ENCODE measurements at regions not wholly inside any gene's neighbourhood (a gene's known extent, or its start where the extent isn't known, plus 50 kb on each side); places are given as distances from the start of the nearest gene placed in this dataset.
"Not testable (repeated sequence)": the region's sequence is repeated elsewhere in the genome, so short reads cannot be mapped to it uniquely, and the experiment has no call there.

DNA sequence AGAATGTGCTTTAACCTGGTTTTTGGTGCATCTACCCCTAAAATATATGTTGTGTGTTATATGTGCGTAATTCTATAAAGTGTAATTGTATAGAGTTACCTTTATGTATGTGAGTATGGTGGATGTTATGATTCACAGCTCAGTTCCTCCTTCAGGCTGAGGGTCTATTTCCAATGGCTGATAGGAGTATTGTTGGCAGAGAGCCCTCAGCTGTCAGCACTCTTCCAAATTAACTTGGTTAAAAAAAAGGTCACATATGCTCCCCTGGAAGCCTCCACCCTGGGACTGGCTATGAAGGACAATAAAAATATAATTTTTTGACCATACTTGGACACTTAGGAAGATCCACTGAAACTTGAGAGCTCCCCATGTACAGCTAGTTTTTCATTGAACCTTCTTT lies 250.4 kb upstream of the CDH12 start:
- DNase-seq (ENCODE audit: low read depth in 2 of 3, low spot score in 1 of 3): no peak

DNA sequence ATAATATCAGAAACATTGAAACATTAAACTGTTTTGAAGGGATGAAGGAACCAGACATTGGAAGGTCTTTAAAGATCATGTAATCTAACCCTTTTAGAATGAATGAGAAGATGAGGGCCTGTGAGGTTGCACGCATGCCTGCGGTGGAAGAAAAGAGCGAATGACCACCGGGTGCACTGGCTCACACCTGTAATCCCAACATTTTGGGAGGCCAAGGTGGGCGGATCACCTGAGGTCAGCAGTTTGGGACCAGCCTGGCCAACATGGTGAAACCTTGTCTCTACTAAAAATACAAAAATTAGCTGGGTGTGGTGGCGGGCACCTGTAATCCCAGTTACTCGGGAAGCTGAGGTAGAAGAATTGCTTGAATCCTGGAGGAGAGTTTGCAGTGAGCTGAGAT lies 242.3 kb upstream of the CDH12 start:
- not testable (repeated sequence) for DNase-seq (ENCODE audit: low read depth in 2 of 3, low spot score in 1 of 3)

DNA sequence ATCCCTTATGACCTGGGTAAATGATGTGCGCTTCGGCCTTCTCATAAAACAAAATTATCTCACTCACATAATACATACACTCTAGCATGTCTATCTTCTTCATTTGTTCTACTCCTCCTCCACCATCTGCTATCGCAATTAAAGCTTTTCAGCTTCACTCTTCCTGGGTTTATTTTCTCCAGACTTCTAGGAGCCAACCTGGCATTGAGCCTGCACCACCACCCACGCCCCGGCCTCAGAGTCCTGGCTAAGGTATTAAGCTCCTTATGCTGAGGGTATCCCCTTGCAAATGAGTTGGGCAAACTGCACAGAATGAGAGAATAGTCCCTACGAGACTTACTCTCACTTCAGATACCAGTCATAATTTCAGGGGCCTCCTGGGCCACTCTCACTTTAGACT lies 236.1 kb upstream of the CDH12 start:
- no peak for DNase-seq (ENCODE audit: low read depth in 2 of 3, low spot score in 1 of 3)

DNA sequence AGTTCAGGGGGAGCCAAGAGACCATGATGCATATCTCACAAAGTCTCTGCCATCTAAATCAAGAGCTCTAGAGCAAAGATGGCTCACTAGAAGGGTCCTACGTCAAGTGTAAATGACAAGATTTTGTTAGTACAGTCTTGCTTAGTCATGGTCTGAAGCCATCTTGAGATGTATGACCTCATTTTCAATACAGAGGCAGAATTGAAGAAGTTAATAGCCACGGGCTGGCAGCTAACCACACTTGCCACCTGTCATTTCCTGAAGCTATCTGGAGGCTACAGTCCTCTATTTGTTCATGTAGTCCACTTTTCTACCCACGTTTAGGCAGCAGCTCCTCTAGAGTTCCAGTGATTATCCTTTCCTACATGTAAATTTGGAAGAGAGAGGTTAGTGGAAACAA lies 231.7 kb upstream of the CDH12 start:
- DNase-seq (ENCODE audit: low read depth in 2 of 3, low spot score in 1 of 3): no peak

DNA sequence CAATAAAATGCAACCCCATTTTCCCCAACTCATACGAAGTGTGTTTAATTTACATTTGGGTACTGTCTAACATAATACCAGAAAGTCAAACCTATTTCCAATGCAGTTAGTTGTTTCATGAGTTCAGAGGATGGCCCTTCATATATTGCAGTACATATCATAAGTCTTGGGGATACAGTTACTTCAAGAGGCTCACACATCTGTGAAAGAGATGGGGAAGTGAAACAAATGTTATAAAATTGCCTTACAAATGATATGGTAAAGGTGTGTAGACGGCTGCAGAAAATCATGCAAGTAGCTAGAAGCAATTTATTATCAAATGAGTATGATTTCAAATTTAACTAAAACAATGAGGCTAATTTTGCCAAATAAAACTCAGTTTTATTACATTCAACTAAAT lies 219.0 kb upstream of the CDH12 start:
- DNase-seq (ENCODE audit: low read depth in 2 of 3, low spot score in 1 of 3): no peak

DNA sequence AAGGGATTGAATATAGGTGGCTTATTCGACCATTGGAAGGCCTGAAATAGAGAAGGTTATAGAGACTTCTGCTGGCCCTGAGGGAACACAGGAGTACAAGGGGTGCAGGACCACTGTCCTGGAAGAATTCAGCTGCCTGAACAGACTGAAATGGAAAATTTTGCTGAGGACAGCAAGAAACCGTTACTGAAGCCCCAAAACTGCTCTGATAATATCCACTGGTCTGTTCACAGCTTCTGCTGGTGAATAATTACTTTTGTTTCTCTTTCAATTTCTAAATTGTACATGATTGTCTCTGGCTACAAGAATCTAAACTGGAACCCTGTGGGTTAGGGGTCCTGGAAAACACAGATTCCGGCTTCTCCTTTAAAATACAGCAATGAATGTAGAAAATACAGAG lies 218.5 kb upstream of the CDH12 start:
- no peak for DNase-seq (ENCODE audit: low read depth in 2 of 3, low spot score in 1 of 3)

DNA sequence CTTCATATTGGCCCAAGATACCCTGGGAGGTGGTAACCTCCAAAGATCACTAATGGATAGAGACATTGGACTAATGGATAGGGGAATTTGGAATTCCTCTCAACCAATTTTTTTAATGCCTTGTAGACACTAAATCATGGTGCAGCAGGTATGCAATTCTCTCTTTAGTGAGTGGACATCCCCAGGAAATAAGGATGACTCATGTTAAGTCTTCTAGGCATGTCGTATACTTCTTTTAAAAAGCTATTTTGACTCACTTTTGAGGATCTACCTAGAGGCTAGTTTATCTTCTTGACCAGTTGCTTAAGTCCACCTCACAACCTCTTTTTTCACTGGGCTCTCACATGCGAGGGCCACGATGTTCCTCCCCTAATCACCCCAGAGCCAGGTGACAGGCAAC lies 211.6 kb upstream of the CDH12 start:
- DNase-seq (ENCODE audit: low read depth in 2 of 3, low spot score in 1 of 3): no peak

DNA sequence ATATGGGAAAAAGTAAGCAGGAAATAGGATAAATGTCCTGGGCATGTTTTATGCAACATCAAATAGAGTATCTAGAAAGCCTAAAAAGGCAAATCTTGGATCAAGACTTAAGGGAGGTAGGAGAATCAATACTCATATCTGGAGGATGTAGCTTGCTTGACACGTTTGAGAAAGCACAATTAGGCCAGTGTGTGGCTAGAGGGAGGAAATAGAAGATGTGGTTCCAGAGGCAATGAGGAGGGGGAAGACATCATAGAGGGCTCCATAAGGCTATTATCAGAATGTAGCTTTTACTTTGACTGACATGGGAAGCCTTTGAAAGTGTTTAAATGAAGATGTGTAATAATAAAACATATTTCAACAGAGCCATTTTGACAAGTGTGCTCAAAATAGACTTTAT lies 200.7 kb upstream of the CDH12 start:
- no peak for DNase-seq (ENCODE audit: low read depth in 2 of 3, low spot score in 1 of 3)

DNA sequence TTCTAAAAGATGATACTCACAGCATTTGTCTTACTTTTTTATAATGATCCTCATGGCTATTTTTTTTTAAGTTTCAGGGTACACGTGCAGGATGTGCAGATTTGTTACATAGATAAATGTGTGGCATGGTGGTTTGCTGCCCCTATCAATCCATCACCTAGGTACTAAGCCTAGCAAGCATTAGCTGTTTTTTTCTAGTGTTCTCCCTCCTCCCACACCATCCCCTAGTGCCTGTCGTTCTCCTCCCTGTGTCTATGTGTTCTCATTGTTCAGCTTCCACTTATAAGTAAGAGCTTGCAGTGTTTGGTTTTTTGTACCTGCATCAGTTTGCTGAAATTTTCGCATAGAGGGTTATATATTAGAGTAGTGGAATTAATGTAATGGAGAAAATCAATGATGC lies 189.1 kb upstream of the CDH12 start:
- DNase-seq (ENCODE audit: low read depth in 2 of 3, low spot score in 1 of 3): no peak

DNA sequence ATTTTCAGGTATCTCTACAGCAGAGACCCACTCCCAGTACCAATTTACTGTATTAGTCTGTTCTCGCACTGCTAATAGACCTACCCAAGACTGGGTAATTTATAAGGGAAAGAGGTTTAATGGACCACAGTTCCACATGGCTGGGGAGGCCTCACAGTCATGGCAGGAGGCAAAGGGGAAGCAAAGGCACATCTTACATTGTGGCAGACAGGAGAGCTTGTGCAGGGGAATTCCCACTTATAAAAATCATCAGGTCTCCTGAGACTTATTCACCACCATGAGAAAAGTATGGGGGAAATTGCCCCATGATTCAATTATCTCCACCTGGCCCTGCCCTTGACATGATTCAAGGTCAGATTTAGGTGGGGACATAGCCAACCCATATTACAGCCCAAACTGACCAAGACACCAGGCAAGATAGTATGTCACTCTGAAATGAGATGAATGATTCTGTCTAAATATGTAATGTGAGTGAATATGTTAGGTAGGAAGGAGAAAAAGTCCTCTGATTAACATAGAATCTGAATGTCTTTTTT lies 182.5 kb upstream of the CDH12 start:
- DNase-seq (ENCODE audit: low read depth in 2 of 3, low spot score in 1 of 3): no peak

DNA sequence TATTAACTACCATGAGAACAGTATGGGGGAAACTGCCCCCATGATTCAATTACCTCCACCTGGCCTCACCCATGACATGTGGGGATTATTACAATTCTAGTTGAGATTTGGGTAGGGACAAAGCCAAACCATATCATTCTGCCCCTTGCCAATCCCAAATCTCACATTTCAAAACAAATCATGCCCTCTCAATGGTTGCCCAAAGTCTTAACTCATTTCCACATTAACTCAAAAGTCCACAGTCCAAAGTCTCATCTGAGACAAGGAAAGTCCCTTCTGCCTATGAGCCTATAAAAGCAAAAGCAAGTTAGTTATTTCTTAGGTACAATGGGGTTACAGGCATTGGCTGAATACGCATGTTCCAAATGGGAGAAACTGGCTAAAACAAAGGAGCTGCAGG lies 180.7 kb upstream of the CDH12 start:
- no peak for DNase-seq (ENCODE audit: low read depth in 2 of 3, low spot score in 1 of 3)

DNA sequence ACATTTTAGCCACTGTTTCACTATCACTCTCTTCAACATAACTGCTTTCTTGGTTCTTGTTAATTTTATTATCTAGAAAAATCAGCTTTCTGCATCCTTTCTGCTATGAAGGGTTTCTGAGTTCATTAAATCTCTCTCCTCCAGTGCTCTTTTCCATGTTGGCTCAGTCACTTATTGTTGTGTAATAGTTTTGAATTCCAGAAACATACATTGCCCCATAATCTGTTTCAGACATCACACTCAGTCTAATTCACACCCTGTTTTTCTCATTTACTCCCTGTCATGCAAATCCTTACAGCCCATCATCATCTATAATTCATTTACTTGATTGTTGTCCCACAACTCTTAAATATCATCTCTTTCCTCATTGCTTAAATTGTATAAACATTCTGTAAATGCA lies 176.1 kb upstream of the CDH12 start:
- DNase-seq (ENCODE audit: low read depth in 2 of 3, low spot score in 1 of 3): no peak

DNA sequence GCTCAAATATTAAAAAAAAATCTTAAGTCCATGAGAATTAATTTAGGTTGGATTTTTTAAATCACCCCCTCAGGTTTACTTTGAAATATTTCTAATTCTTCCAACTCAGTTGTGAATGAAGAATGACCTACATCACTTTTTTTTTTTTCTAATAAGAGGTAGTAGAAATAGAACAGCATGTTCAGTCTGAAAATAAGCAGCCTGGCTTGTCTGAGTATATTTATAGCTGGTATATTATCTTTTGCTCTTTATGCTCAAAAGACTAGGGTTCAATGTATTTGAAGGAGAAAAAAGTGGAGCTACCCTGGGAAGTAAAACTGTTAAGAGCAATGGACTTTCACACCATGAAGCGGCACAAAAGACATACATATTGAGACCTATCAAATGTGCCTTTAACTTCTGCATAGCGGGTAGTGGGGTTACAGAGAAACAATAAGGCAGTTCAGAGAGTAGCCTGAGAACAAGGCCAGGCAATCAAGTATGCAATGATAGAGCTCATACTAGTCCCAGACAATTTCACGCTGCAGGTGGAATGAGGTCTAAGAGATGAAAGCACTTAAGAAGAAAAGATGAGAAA lies 175.4 kb upstream of the CDH12 start:
- no peak for DNase-seq (ENCODE audit: low read depth in 2 of 3, low spot score in 1 of 3)

DNA sequence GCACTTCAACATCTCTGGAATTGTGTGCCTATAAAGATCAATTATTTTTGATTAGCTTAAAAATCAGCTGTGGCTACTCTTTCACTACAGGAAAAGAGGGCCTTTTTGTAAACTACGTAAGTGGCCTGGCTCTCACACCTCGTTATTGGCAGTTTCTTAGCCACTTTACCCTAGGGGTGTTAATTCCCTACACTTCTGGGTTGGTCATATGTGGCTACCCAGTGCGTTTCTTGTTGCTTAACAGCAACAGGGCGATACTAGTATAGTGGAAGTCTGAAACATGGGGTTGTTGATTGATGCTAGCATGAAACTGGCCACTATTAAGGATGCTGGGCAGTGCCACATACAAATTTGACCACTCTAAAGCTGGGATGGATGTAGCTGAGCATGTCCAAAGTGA lies 174.7 kb upstream of the CDH12 start:
- no peak for DNase-seq (ENCODE audit: low read depth in 2 of 3, low spot score in 1 of 3)

DNA sequence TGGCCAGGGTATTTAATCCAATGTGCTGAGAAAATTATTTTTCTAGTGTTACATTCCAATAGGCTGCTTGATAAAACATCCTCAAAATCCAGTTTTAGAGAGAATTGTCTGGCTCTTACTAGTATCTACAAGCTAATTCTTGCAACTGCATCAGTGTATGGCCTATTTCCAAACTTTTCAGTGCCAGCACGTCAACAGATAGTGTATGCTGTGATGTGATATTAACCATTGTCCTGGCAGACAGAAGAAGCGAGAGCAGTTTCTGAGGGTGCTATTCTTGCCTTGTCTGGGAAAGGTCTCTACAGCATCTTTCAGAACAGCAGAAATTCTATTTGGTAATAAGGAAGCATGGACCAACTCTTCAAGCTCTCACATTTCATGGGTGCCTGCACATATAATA lies 174.2 kb upstream of the CDH12 start:
- no peak for DNase-seq (ENCODE audit: low read depth in 2 of 3, low spot score in 1 of 3)

DNA sequence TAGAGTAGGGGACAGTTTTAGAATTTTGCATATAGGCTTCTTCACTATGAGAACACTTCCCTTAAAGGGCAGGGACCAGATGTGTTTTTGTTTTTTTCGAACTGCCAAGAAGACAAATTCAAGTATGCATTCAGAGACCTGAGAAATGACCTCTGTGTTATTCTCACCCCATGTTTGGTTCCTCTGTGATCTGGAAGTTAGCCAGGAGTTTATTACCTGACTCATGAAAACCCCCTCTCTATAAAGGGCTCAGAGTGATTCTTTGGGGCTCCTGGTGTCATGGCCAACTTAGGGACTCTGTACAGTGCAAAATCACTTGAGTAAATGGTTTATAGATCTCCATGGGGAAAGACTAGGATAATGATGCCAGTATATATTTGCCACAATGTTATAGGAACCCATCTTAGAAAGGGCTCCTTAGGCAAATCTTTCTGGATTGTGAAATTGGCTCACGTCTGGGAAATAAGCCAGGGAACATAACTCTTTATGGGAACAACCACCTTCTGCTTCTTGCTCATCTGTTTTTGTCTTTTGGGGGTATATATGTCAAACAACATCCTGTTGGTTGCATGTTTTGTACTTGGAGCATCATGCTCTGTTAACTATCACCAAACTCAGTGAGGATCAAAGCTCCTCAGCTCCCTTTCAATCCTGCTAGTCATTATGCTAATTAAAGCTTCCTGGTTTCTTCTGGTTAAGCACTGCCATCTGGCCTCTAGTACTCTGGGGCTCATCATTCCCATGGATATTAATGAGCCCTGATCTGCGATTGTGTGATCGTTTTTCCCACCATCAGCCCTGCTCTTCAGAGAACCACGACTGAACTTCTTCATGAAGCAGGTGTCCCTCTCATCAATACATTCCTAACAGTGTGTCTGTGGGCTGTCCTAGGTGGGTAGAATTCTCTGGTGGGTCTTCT lies 173.4 kb upstream of the CDH12 start:
- no peak for DNase-seq (ENCODE audit: low read depth in 2 of 3, low spot score in 1 of 3)

DNA sequence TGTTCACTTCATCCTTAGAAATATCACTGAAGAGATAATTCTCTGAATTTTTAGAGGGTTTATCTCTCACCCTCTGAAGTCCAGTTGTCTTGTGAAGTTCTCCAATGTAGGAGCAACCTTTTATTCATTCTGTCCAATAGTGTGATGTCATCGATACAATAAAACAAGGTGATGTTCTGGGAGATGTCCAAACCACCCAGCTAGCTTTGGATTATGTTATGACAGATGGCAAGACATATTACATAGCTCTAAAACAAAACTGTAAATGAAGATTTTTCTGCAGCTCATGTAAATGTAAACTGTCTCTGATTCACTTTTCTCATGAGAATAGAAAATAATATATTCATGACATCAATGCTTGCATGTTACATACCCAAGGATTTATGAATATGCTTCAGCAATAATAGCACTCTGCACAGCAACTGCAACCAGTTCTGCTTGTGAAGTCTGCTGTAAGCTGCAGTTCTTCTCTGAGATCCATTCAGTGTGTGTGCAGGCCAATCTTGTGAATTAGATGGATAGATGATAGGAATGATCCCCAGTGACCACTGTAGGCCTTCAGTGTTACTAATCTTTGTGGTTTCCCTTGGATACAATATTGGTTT lies 172.6 kb upstream of the CDH12 start:
- no peak for DNase-seq (ENCODE audit: low read depth in 2 of 3, low spot score in 1 of 3)

DNA sequence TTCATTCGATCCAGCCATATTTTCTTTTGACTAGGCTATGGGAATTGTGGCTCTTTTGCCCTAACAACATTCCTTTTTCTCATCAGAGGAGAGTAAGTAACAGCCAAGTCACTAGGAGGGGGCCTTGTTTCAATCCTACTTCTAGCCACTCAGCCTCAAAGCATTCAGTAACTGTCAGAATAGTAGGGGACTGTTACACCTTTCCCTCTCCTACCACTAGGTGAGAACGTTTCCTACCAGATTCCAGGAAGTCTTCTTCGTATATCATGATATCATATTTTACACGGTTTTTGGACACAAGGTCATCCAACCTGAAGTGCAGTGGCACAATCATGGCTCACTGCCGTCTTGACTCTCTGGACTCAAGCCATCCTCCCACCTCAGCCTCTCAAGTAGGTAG lies 171.3 kb upstream of the CDH12 start:
- DNase-seq (ENCODE audit: low read depth in 2 of 3, low spot score in 1 of 3): no peak

DNA sequence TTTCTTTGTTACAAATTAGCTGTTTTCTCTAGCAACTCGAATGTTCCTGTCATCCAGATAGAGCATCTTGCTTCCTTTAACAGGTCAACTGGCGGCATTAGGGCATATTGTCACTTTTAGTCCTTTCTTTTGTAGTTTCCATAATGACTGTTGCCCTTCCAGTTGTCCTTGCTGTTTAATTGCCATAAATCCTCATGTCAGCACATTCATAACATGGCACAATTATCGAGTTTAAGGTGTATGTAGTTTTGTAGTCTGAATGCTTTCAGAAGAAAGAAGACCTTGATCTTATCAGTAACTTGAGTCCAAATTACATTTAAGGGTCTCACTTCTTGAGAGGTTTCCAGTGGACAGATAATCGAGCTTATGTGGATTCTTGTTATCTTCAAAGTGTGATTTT lies 161.7 kb upstream of the CDH12 start:
- DNase-seq (ENCODE audit: low read depth in 2 of 3, low spot score in 1 of 3): no peak

DNA sequence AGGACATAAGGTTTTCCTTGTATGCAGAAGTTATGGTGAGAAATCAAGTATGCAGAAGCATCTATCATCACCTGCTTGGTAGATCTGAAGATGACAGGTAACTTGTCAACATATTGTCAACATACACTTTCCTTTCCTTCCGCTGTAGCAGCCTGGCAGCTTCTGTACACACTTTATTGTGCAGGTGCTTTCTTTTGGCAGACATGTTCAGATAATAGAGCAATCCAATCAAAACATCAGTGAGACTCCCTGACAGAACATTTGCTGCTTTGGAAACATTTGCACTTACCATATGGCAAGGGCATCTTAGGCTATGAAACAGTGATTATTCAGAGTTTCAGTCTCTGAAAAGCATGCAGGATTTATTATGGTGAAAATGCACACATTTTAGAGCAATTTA lies 161.1 kb upstream of the CDH12 start:
- no peak for DNase-seq (ENCODE audit: low read depth in 2 of 3, low spot score in 1 of 3)

DNA sequence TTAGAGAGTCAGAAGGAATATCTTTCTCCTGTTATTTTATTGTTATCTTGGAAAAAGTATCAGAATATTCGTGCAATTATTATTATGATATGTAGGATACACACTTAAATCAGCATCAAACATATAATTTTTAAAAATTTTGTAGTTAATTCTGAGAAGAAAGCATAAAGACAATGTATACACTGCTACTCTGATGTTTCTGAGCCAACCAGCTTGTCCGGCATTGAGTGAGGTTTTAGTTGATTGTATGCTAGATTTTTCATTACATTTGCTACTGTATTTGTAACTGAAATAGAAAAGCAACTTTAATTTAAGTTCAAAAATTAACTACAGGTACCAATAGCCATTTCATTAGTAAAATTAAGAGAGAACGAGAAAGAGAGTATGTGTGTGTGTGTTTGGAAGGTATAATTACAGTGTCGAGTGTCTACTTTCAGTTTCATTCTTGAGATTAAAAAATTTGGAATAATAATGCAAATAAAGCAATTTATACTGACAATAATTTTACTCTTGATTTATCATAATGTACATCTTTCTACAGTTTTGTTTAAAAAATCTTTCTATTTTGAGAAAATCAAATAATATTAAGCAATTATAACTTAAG lies 160.4 kb upstream of the CDH12 start:
- DNase-seq (ENCODE audit: low read depth in 2 of 3, low spot score in 1 of 3): no peak

DNA sequence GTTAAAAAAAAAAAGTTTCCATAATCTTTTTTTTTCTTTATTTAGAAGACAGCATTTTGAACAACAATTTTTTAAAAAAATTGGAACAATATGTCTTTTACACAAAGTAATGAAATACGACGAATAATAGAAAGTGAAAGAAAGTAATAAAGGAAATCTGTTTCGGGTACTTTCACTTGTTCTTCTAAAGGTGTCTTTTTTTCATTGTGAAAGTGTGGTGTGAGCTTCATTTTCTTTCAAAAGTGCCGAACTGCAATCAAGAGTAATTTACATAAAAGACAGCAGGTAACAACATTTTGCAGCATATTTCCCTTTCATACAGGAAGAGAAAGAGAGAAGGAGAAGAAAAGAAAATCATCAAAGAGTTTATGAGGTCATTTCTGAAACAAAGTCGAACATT lies 159.7 kb upstream of the CDH12 start:
- no peak for DNase-seq (ENCODE audit: low read depth in 2 of 3, low spot score in 1 of 3)

Data from stimulated activated CD4-positive, alpha-beta T cell treated with anti-CD3 and anti-CD28 coated beads, Interleukin-12 subunit alpha, Interleukin-12 subunit beta, amount 100 ng/mL, for 48 hours (primary cell).